ENCODE measurements at regions not wholly inside any gene's neighbourhood (a gene's known extent, or its start where the extent isn't known, plus 50 kb on each side); places are given as distances from the start of the nearest gene placed in this dataset.

- TF ChIP-seq CTCF (IDR thresholded peaks at IDR 0.05) (no peak), POLR2A (IDR thresholded peaks at IDR 0.05) (no peak)
Measured at GRCh38 chr9:89996116-89996515, 391.3 kb downstream of the GADD45G start.

Data from testis (tissue), 2 donors.